GM23338 (cell line): ENCODE measurements at regions not wholly inside any gene's neighbourhood (a gene's known extent, or its start where the extent isn't known, plus 50 kb on each side); places are given as distances from the start of the nearest gene placed in this dataset.

ENCODE experiments used
- ATAC-seq: fragments of 200-7000 bp; cut with Tn5 transposase; 3 replicates; pipeline ENCODE4 v1.9.1; 2020
- DNase-seq: peaks from one replicate; pipeline ENCODE4 v3.0.0-alpha.2; 2015; ENCODE audit warnings: low spot score
- H2AFZ ChIP-seq: fragments of 200-600 bp; sonication (generic); 2 replicates; pipeline ENCODE4 v1.8.0; 2016; ENCODE audit warnings: antibody characterized with exemption, mild to moderate bottlenecking, moderate library complexity
- H3F3A ChIP-seq: fragments of 200-600 bp; sonication (generic); replicated peaks from 2 replicates; pipeline ENCODE4 v1.8.0; 2017; ENCODE audit warnings: antibody characterized with exemption, mixed run types, low read depth
- H3K27ac ChIP-seq: fragments of 200-600 bp; sonication (generic); 2 replicates; pipeline ENCODE4 v1.6.1; 2016; ENCODE audit warnings: low read depth
- H3K27me3 ChIP-seq: fragments of 200-600 bp; sonication (generic); 2 replicates; pipeline ENCODE4 v1.8.0; 2016; ENCODE audit warnings: mild to moderate bottlenecking, mixed run types, moderate library complexity; ENCODE audit not compliant: insufficient read depth
- H3K36me3 ChIP-seq: fragments of 200-600 bp; sonication (generic); 2 replicates; pipeline ENCODE4 v1.8.0; 2016; ENCODE audit warnings: mild to moderate bottlenecking; ENCODE audit not compliant: insufficient read depth
- H3K4me1 ChIP-seq: fragments of 200-600 bp; sonication (generic); 2 replicates; pipeline ENCODE4 v1.8.0; 2016; ENCODE audit warnings: mild to moderate bottlenecking, moderate library complexity; ENCODE audit not compliant: insufficient read depth
- H3K4me2 ChIP-seq: fragments of 200-600 bp; sonication (generic); 2 replicates; pipeline ENCODE4 v1.7.1; 2017; ENCODE audit warnings: mixed run types
- H3K4me3 ChIP-seq: fragments of 200-600 bp; sonication (generic); 2 replicates; pipeline ENCODE4 v1.6.1; 2016; ENCODE audit warnings: mixed run types
- H3K79me2 ChIP-seq: fragments of 200-600 bp; sonication (generic); replicated peaks from 2 replicates; pipeline ENCODE4 v1.8.0; 2017; ENCODE audit warnings: mild to moderate bottlenecking; ENCODE audit not compliant: insufficient read depth
- H3K9me2 ChIP-seq: fragments of 200-600 bp; sonication (generic); 2 replicates; pipeline ENCODE4 v1.8.0; 2017; ENCODE audit not compliant: insufficient read depth
- H4K20me1 ChIP-seq: fragments of 200-600 bp; sonication (generic); replicated peaks from 2 replicates; pipeline ENCODE4 v1.8.0; 2017; ENCODE audit warnings: mild to moderate bottlenecking; ENCODE audit not compliant: insufficient read depth
- H3K27ac Mint-ChIP-seq: 2 replicates; pipeline ENCODE4 v1.8.0; 2020; ENCODE audit warnings: inconsistent platforms, mild to moderate bottlenecking, moderate library complexity, mixed read lengths
- H3K27me3 Mint-ChIP-seq: 3 replicates; pipeline ENCODE4 v1.8.0; 2022; ENCODE audit warnings: low read depth, mild to moderate bottlenecking, moderate library complexity, mixed read lengths, inconsistent platforms; ENCODE audit not compliant: insufficient read depth, poor library complexity
- H3K36me3 Mint-ChIP-seq: 3 replicates; pipeline ENCODE4 v1.8.0; 2021; ENCODE audit warnings: low read depth, mild to moderate bottlenecking, inconsistent platforms, moderate library complexity, mixed read lengths
- H3K4me1 Mint-ChIP-seq: 3 replicates; pipeline ENCODE4 v1.8.0; 2020; ENCODE audit warnings: mild to moderate bottlenecking, inconsistent platforms, mixed read lengths
- H3K4me3 Mint-ChIP-seq: 3 replicates; pipeline ENCODE4 v1.8.0; 2021; ENCODE audit warnings: moderate library complexity, mild to moderate bottlenecking, inconsistent platforms, mixed read lengths
- H3K9me3 Mint-ChIP-seq: 3 replicates; pipeline ENCODE4 v1.8.0; 2020; ENCODE audit warnings: moderate library complexity, mild to moderate bottlenecking, inconsistent platforms, mixed read lengths
- CREB1 ChIP-seq: fragments of 250-450 bp; sonication (Bioruptor Pico); IDR thresholded peaks from 2 replicates; pipeline ENCODE4 v1.5.0; 2020; ENCODE audit warnings: low read depth, mild to moderate bottlenecking, moderate library complexity
- ETS1 ChIP-seq: IDR thresholded peaks from 2 replicates; pipeline ENCODE4 v1.6.1; 2016; ENCODE audit warnings: antibody characterized with exemption
- EZH2 ChIP-seq: fragments of 200-600 bp; sonication (generic); IDR thresholded peaks from one replicate; pipeline ENCODE4 v1.8.0; 2017; ENCODE audit warnings: antibody characterized with exemption, mild to moderate bottlenecking, low read depth; ENCODE audit not compliant: unreplicated experiment
- EZH2phosphoT487 ChIP-seq: fragments of 200-600 bp; sonication (generic); IDR thresholded peaks from one replicate; pipeline ENCODE4 v1.8.1; 2018; ENCODE audit warnings: antibody characterized with exemption; ENCODE audit not compliant: unreplicated experiment
- JUNB ChIP-seq: IDR thresholded peaks from one replicate; pipeline ENCODE4 v1.6.1; 2016; ENCODE audit warnings: antibody characterized with exemption; ENCODE audit not compliant: unreplicated experiment
- NANOG ChIP-seq: IDR thresholded peaks from 2 replicates; pipeline ENCODE4 v1.6.1; 2016; ENCODE audit warnings: antibody characterized with exemption, borderline replicate concordance
- POLR2AphosphoS5 ChIP-seq: IDR thresholded peaks from 2 replicates; pipeline ENCODE4 v1.6.1; 2016; ENCODE audit warnings: antibody characterized with exemption, low read depth
- STAT1 ChIP-seq: IDR thresholded peaks from one replicate; pipeline ENCODE4 v1.6.1; 2016; ENCODE audit warnings: antibody characterized with exemption; ENCODE audit not compliant: unreplicated experiment
- ZNF114 ChIP-seq: fragments of 250-450 bp; sonication (Bioruptor Pico); IDR thresholded peaks from 2 replicates; pipeline ENCODE4 v1.5.0; 2020; ENCODE audit warnings: mild to moderate bottlenecking, moderate library complexity
- ZNF331 ChIP-seq: fragments of 250-450 bp; sonication (Bioruptor Pico); IDR thresholded peaks from 2 replicates; pipeline ENCODE4 v1.5.0; 2020; ENCODE audit warnings: low read depth, mild to moderate bottlenecking, moderate library complexity
- ZNF462 ChIP-seq: fragments of 250-450 bp; sonication (Bioruptor Pico); IDR thresholded peaks from 2 replicates; pipeline ENCODE4 v1.5.0; 2020; ENCODE audit warnings: mild to moderate bottlenecking, moderate library complexity
- TF ChIP-seq, protein P1 (sequence below): IDR thresholded peaks from one replicate; pipeline ENCODE4 v1.6.1; 2018; ENCODE audit warnings: antibody characterized with exemption; ENCODE audit not compliant: unreplicated experiment
- TF ChIP-seq, protein P2 (sequence below), 2 experiments: fragments of 200-600 bp in 1 of 2; sonication (generic) in 1 of 2; conservative IDR thresholded peaks; 2 replicates each; pipeline versions ENCODE4 v1.5.1 to v1.6.1; 2016 to 2017; ENCODE audit warnings: antibody characterized with exemption in 2 of 2, low read depth in 2 of 2, mild to moderate bottlenecking in 2 of 2, moderate library complexity in 1 of 2

GRCh38 chr17:56676810-56677209, 83.3 kb downstream of the NOG start:
- H3K4me1 ChIP-seq = no peaks in the 10 kb centered on the region
- Mint-ChIP-seq H3K27ac (no peak overlapping the region), H3K36me3 (no peaks in the 10 kb centered on the region; the same call in 2 of the 3 replicates), H3K4me3 (no peak overlapping the region), H3K4me1 (peaks cover 6% of the 10 kb centered on the region; the same call in 2 of the 3 replicates), H3K27me3 (peaks cover 15% of the 10 kb centered on the region), H3K9me3 (no peaks in the 10 kb centered on the region; the same call in 2 of the 3 replicates)
- H4K20me1 ChIP-seq = no peaks in the 10 kb centered on the region
- H3K79me2 ChIP-seq = no peaks in the 10 kb centered on the region
- no peak overlapping the region for H3K27ac ChIP-seq
- H3F3A ChIP-seq = no peaks in the 10 kb centered on the region
- H3K4me2 ChIP-seq = no peak overlapping the region
- no peaks in the 10 kb centered on the region for H3K36me3 ChIP-seq
- H3K27me3 ChIP-seq = peaks cover 57% of the 10 kb centered on the region
- TF ChIP-seq JUNB = no peak
- no peak for TF ChIP-seq ZNF114 (CRISPR knock-in tag)
- no peak for TF ChIP-seq ZNF462 (CRISPR knock-in tag)
- no peak for TF ChIP-seq EZH2phosphoT487
- TF ChIP-seq ZNF331 = no peak
- TF ChIP-seq, protein P1, sequence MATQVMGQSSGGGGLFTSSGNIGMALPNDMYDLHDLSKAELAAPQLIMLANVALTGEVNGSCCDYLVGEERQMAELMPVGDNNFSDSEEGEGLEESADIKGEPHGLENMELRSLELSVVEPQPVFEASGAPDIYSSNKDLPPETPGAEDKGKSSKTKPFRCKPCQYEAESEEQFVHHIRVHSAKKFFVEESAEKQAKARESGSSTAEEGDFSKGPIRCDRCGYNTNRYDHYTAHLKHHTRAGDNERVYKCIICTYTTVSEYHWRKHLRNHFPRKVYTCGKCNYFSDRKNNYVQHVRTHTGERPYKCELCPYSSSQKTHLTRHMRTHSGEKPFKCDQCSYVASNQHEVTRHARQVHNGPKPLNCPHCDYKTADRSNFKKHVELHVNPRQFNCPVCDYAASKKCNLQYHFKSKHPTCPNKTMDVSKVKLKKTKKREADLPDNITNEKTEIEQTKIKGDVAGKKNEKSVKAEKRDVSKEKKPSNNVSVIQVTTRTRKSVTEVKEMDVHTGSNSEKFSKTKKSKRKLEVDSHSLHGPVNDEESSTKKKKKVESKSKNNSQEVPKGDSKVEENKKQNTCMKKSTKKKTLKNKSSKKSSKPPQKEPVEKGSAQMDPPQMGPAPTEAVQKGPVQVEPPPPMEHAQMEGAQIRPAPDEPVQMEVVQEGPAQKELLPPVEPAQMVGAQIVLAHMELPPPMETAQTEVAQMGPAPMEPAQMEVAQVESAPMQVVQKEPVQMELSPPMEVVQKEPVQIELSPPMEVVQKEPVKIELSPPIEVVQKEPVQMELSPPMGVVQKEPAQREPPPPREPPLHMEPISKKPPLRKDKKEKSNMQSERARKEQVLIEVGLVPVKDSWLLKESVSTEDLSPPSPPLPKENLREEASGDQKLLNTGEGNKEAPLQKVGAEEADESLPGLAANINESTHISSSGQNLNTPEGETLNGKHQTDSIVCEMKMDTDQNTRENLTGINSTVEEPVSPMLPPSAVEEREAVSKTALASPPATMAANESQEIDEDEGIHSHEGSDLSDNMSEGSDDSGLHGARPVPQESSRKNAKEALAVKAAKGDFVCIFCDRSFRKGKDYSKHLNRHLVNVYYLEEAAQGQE = no peak
- TF ChIP-seq NANOG = no peak
- TF ChIP-seq, protein P2, sequence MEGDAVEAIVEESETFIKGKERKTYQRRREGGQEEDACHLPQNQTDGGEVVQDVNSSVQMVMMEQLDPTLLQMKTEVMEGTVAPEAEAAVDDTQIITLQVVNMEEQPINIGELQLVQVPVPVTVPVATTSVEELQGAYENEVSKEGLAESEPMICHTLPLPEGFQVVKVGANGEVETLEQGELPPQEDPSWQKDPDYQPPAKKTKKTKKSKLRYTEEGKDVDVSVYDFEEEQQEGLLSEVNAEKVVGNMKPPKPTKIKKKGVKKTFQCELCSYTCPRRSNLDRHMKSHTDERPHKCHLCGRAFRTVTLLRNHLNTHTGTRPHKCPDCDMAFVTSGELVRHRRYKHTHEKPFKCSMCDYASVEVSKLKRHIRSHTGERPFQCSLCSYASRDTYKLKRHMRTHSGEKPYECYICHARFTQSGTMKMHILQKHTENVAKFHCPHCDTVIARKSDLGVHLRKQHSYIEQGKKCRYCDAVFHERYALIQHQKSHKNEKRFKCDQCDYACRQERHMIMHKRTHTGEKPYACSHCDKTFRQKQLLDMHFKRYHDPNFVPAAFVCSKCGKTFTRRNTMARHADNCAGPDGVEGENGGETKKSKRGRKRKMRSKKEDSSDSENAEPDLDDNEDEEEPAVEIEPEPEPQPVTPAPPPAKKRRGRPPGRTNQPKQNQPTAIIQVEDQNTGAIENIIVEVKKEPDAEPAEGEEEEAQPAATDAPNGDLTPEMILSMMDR (conservative IDR thresholded peaks at IDR 0.05; ENCODE audit: low read depth in 2 of 2) = no peak
- TF ChIP-seq POLR2AphosphoS5 = no peak
- no peak for TF ChIP-seq ETS1
- TF ChIP-seq STAT1 = no peak
- TF ChIP-seq EZH2 = no peak
- TF ChIP-seq CREB1 (CRISPR knock-in tag) = no peak
- no peak overlapping the region for H2AFZ ChIP-seq
- DNase-seq = no peak
- no peak overlapping the region for H3K4me3 ChIP-seq
- no peak for ATAC-seq
- peaks cover 3% of the 10 kb centered on the region; the same call in 1 of the 2 replicates for H3K9me2 ChIP-seq
